ENCODE measurements at regions not wholly inside any gene's neighbourhood (a gene's known extent, or its start where the extent isn't known, plus 50 kb on each side); places are given as distances from the start of the nearest gene placed in this dataset.

DNA sequence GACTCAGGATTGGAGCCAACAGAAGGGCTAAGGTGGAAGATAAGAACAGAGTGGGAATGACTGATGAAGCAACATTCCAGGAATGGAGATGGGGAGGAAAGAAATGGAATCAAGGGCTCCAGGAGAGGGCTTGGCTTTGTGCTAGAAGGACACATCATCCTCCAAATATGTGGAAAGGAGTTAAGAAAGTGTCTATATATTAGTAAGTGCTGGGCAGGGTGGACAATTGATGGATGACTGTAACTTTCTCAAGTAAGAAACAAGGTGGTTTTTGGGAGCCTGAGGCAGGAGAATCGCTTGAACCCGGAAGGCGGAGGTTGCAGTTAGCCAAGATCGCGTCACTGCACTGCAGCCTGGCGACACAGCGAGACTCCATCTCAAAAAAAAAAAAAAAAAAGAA is 71.6 kb upstream of the NFKB1 start:
- TF ChIP-seq POLR2AphosphoS5 (IDR thresholded peaks at IDR 0.05; ENCODE audit: borderline replicate concordance, low read depth, low read length) (no peak), EZH2 (IDR thresholded peaks at IDR 0.05) (no peak), FOXP2 (optimal IDR thresholded peaks at IDR 0.05; ENCODE audit: control extremely low read depth, extremely low read length, insufficient read depth) (no peak)

Data from SK-N-MC (cell line).